ELF-1 (cell line): ENCODE measurements at regions not wholly inside any gene's neighbourhood (a gene's known extent, or its start where the extent isn't known, plus 50 kb on each side); places are given as distances from the start of the nearest gene placed in this dataset.

Source experiments
- DNase-seq: peaks from one replicate; pipeline ENCODE4 v3.0.0-alpha.2; 2016; ENCODE audit warnings: low read depth, low spot score

GRCh38 chr12:77493302-77494168 is 337.2 kb upstream of the NAV3 start:
- DNase-seq, result no peak

GRCh38 chr12:77492536-77492935 is 338.2 kb upstream of the NAV3 start:
- DNase-seq, result no peak

- no peak for DNase-seq
These were observed 341.2 kb upstream of the NAV3 start for GRCh38 chr12:77489331-77489970.

- no peak for DNase-seq
These were observed 342.6 kb upstream of the NAV3 start for GRCh38 chr12:77488041-77488620.

GRCh38 chr12:77486872-77487271 is 343.8 kb upstream of the NAV3 start:
- no peak for DNase-seq

GRCh38 chr12:77485961-77486854 is 344.5 kb upstream of the NAV3 start:
- DNase-seq, result no peak

GRCh38 chr12:77481687-77482086 is 349.0 kb upstream of the NAV3 start:
- no peak for DNase-seq

- no peak for DNase-seq
These were observed 352.7 kb upstream of the NAV3 start for GRCh38 chr12:77477907-77478533.

- DNase-seq, result no peak
These were observed 358.9 kb upstream of the NAV3 start for GRCh38 chr12:77471801-77472200.

- DNase-seq, result no peak
These were observed 360.9 kb upstream of the NAV3 start for GRCh38 chr12:77469578-77470333.

GRCh38 chr12:77442633-77443032 is 377.3 kb upstream of the E2F7 start:
- DNase-seq, result no peak

GRCh38 chr12:77439749-77440148 is 374.4 kb upstream of the E2F7 start:
- DNase-seq, result no peak

GRCh38 chr12:77438644-77439043 is 373.3 kb upstream of the E2F7 start:
- DNase-seq, result no peak

GRCh38 chr12:77437206-77437605 is 371.8 kb upstream of the E2F7 start:
- DNase-seq, result no peak

- no peak for DNase-seq
These were observed 370.2 kb upstream of the E2F7 start for GRCh38 chr12:77435446-77436091.

GRCh38 chr12:77433799-77434198 is 368.4 kb upstream of the E2F7 start:
- DNase-seq, result no peak

GRCh38 chr12:77429426-77429825 is 364.1 kb upstream of the E2F7 start:
- DNase-seq, result no peak

- DNase-seq, result no peak
These were observed 355.8 kb upstream of the E2F7 start for GRCh38 chr12:77421152-77421551.

GRCh38 chr12:77409551-77409950 is 344.2 kb upstream of the E2F7 start:
- DNase-seq, result no peak

GRCh38 chr12:77407931-77408330 is 342.6 kb upstream of the E2F7 start:
- DNase-seq, result no peak
